ENCODE measurements at regions not wholly inside any gene's neighbourhood (a gene's known extent, or its start where the extent isn't known, plus 50 kb on each side); places are given as distances from the start of the nearest gene placed in this dataset.

DNA sequence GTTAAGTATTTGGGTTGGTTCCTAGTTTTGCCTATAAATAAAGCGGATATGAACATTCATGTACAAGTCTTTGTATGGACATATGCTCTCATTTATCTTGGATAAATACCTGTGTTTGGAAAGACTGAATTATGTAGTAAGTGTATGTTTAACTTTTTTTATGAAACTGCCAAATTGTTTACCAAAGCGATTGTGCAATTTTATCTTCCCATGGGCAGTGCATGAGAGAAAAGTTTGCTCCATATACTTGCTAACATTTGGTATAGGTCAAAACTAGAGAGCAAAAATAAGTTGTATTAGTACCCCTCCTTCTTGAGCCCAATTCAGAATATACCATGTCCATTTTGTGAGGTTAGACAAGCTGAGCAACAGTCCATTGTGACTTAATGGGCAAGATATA is 502.6 kb downstream of the SQOR start:
- no peak for DNase-seq
- Histone ChIP-seq H3K4me2 (ENCODE audit: insufficient read depth, insufficient read length, low read length) (no peak overlapping the region), H3K23me2 (ENCODE audit: insufficient read length, low read depth, low read length, poor library complexity, severe bottlenecking) (no peaks in the 10 kb centered on the region), H3K79me2 (ENCODE audit: insufficient read depth, low read length) (no peaks in the 10 kb centered on the region), H4K8ac (replicated peaks; ENCODE audit: insufficient read length, low read depth, low read length) (no peak overlapping the region), H3K56ac (ENCODE audit: insufficient read length, low read depth, low read length) (no peak overlapping the region), H2BK120ac (ENCODE audit: low read depth, low read length, poor library complexity, severe bottlenecking) (no peak overlapping the region), H2BK12ac (ENCODE audit: insufficient read length, low read depth, low read length) (no peak overlapping the region), H3K14ac (ENCODE audit: insufficient read depth, low read length) (no peak overlapping the region), H3K9me3 (ENCODE audit: control insufficient read depth, low read depth, low read length) (no peaks in the 10 kb centered on the region), H3K4me1 (ENCODE audit: insufficient read depth, low read length) (no peaks in the 10 kb centered on the region), H3K18ac (ENCODE audit: insufficient read length, low read depth, low read length) (no peak overlapping the region), H2AK5ac (ENCODE audit: insufficient read length, low read length) (no peak overlapping the region), H3K27ac (ENCODE audit: insufficient read length, low read depth, low read length) (no peak overlapping the region), H4K20me1 (ENCODE audit: control insufficient read depth, insufficient read depth, insufficient read length) (no peaks in the 10 kb centered on the region), H2BK15ac (ENCODE audit: low read depth, low read length) (no peak overlapping the region), H2BK20ac (ENCODE audit: low read depth, low read length, poor library complexity, severe bottlenecking) (no peak overlapping the region), H3K4ac (ENCODE audit: low read depth, low read length) (no peak overlapping the region), H2BK5ac (ENCODE audit: insufficient read length, low read length) (no peak overlapping the region), H3K9ac (ENCODE audit: extremely low read depth, insufficient read length, low read length) (no peak overlapping the region), H3T11ph (ENCODE audit: low read length) (no peak overlapping the region), H2AFZ (ENCODE audit: low read length) (no peak overlapping the region), H3K79me1 (ENCODE audit: insufficient read depth, low read depth, low read length, poor library complexity, severe bottlenecking) (no peaks in the 10 kb centered on the region), H3K27me3 (ENCODE audit: insufficient read depth, low read length) (no peaks in the 10 kb centered on the region), H4K5ac (ENCODE audit: insufficient read length, low read depth, low read length) (no peak overlapping the region), H3K23ac (ENCODE audit: insufficient read length, low read depth, low read length) (no peak overlapping the region), H4K91ac (ENCODE audit: insufficient read length, low read depth, low read length) (no peak overlapping the region)
- H3K4me1 Mint-ChIP-seq: no peaks in the 10 kb centered on the region
- TF ChIP-seq, protein P1, sequence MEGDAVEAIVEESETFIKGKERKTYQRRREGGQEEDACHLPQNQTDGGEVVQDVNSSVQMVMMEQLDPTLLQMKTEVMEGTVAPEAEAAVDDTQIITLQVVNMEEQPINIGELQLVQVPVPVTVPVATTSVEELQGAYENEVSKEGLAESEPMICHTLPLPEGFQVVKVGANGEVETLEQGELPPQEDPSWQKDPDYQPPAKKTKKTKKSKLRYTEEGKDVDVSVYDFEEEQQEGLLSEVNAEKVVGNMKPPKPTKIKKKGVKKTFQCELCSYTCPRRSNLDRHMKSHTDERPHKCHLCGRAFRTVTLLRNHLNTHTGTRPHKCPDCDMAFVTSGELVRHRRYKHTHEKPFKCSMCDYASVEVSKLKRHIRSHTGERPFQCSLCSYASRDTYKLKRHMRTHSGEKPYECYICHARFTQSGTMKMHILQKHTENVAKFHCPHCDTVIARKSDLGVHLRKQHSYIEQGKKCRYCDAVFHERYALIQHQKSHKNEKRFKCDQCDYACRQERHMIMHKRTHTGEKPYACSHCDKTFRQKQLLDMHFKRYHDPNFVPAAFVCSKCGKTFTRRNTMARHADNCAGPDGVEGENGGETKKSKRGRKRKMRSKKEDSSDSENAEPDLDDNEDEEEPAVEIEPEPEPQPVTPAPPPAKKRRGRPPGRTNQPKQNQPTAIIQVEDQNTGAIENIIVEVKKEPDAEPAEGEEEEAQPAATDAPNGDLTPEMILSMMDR (conservative IDR thresholded peaks at IDR 0.05): no peak
- no peak overlapping the region for H3K27ac Mint-ChIP-seq
- peaks cover 29 to 48% of the 10 kb centered on the region in 2 experiments for H3K9me3 Mint-ChIP-seq
- H3K4me3 Mint-ChIP-seq: no peak overlapping the region
- no peaks in the 10 kb centered on the region for H3K27me3 Mint-ChIP-seq (ENCODE audit: low read depth)
- WGBS (ENCODE audit: extremely low coverage, insufficient read length, low lambda C conversion rate): no CpG with 5 or more reads among the region's 2 CpGs
- peaks cover 2 to 16% (median 7%) of the 10 kb centered on the region in 3 experiments; a peak in 5 of 7 replicates for H3K36me3 Mint-ChIP-seq (ENCODE audit: insufficient read depth in 1 of 3, low read depth in 3 of 3)

Measured in H9 (cell line).